Mesodermal cell (in vitro differentiated cells): ENCODE measurements at regions not wholly inside any gene's neighbourhood (a gene's known extent, or its start where the extent isn't known, plus 50 kb on each side); places are given as distances from the start of the nearest gene placed in this dataset.

Source experiments
- H3K27ac ChIP-seq: 2 replicates; pipeline ENCODE4 v1.7.0; 2013; ENCODE audit warnings: mild to moderate bottlenecking, low read depth, low read length, moderate library complexity; ENCODE audit not compliant: severe bottlenecking
- H3K36me3 ChIP-seq: 2 replicates; pipeline ENCODE4 v1.7.1; 2013; ENCODE audit warnings: mild to moderate bottlenecking, low read length, moderate library complexity; ENCODE audit not compliant: control insufficient read depth, insufficient read depth
- H3K4me1 ChIP-seq: one replicate; pipeline ENCODE4 v1.7.1; 2013; ENCODE audit warnings: mild to moderate bottlenecking, low read length; ENCODE audit not compliant: insufficient read depth, control insufficient read depth, poor library complexity, severe bottlenecking
- H3K4me3 ChIP-seq: 2 replicates; pipeline ENCODE4 v1.7.0; 2013; ENCODE audit warnings: low read length, control low read depth, mild to moderate bottlenecking; ENCODE audit not compliant: insufficient read depth, poor library complexity, severe bottlenecking; ENCODE audit errors: extremely low read depth
- H3K9me3 ChIP-seq: 2 replicates; pipeline ENCODE4 v1.7.1; 2013; ENCODE audit warnings: mild to moderate bottlenecking, low read length, moderate library complexity; ENCODE audit not compliant: control insufficient read depth
- WGBS, 2 experiments: methylation state at CpG; one replicate each; pipeline ENCODE4 v1.1.5; 2013; ENCODE audit warnings: missing lambda C conversion rate in 2 of 2; ENCODE audit not compliant: insufficient coverage in 2 of 2; 5-methylcytosine and 5-hydroxymethylcytosine counted together

DNA sequence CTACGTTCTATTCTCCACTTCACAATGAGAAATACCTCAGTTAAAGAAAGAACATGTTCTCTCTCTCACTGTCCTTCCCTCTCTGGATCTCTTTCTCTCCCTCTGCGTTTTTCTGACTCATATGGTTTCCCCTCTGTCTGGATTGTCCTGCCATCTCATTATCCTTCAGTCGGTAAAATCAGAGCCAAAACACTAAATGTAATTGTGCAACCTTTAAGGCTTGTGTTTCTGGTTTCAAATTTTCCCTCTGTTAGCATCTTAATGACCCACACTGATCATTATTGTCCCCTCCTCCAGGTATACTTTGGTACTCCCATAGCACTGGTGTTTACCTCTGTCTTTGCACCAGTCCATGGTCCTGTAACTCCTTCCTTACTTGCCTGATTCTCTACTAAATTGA is 509.4 kb upstream of the C9orf72 start:
- no peaks in the 10 kb centered on the region for H3K4me1 ChIP-seq
- no peaks in the 10 kb centered on the region for H3K36me3 ChIP-seq
- H3K4me3 ChIP-seq = no peak overlapping the region
- no peaks in the 10 kb centered on the region for H3K9me3 ChIP-seq
- H3K27ac ChIP-seq = no peak overlapping the region
- 87 to 90% methylated on average over 2 of the region's 3 CpGs for WGBS, 2 experiments

GRCh38 chr9:28086881-28087280 is 513.6 kb upstream of the C9orf72 start:
- no peak overlapping the region for H3K27ac ChIP-seq
- no peaks in the 10 kb centered on the region for H3K36me3 ChIP-seq
- H3K9me3 ChIP-seq = no peaks in the 10 kb centered on the region
- no peaks in the 10 kb centered on the region for H3K4me1 ChIP-seq
- H3K4me3 ChIP-seq = no peak overlapping the region

- H3K9me3 ChIP-seq = no peaks in the 10 kb centered on the region
- H3K36me3 ChIP-seq = no peaks in the 10 kb centered on the region
- H3K27ac ChIP-seq = no peak overlapping the region
- WGBS, 2 experiments = 85 to 88% methylated on average over 4 to 5 of the region's 10 CpGs
- no peak overlapping the region for H3K4me3 ChIP-seq
- no peaks in the 10 kb centered on the region for H3K4me1 ChIP-seq
Observed at GRCh38 chr9:28092981-28093936, 520.0 kb upstream of the C9orf72 start.

- no peaks in the 10 kb centered on the region for H3K36me3 ChIP-seq
- H3K4me1 ChIP-seq = no peaks in the 10 kb centered on the region
- no peak overlapping the region for H3K27ac ChIP-seq
- no CpG with 5 or more reads among the region's 3 CpGs for WGBS, 2 experiments
- H3K4me3 ChIP-seq = no peak overlapping the region
- no peaks in the 10 kb centered on the region for H3K9me3 ChIP-seq
Observed at GRCh38 chr9:28101509-28101908, 528.2 kb upstream of the C9orf72 start.

- no peak overlapping the region for H3K27ac ChIP-seq
- WGBS, 2 experiments = no CpG with 5 or more reads among the region's 2 CpGs
- H3K4me3 ChIP-seq = no peak overlapping the region
- no peaks in the 10 kb centered on the region for H3K4me1 ChIP-seq
- no peaks in the 10 kb centered on the region for H3K36me3 ChIP-seq
- H3K9me3 ChIP-seq = no peaks in the 10 kb centered on the region
Observed at GRCh38 chr9:28105001-28105400, 531.7 kb upstream of the C9orf72 start.

- Histone ChIP-seq H3K9me3 (no peaks in the 10 kb centered on the region), H3K36me3 (no peaks in the 10 kb centered on the region), H3K4me3 (no peak overlapping the region), H3K4me1 (no peaks in the 10 kb centered on the region), H3K27ac (no peak overlapping the region)
- WGBS, 2 experiments = no CpG with 5 or more reads among the region's 3 CpGs
Observed at GRCh38 chr9:28120184-28120583, 546.9 kb upstream of the C9orf72 start.

DNA sequence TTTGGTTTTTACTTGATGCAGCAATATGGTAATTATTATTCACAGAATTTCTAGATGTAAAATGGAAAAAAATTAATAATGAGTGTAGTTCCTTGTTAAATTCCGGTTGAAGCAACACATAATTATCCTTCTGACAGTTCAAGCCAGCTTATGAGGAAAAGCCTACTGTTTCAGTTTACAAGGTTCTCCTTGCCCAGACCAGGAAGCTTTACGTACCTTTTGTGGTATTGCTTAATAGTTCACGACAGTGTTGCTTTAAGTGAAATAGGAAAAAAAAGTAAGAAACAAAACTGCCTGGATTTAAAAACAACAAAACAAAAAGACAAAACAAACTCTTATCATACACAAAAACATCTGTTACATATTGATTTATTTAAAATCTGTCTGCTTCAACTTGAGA is 547.3 kb upstream of the C9orf72 start:
- H3K4me3 ChIP-seq = no peak overlapping the region
- H3K4me1 ChIP-seq = no peaks in the 10 kb centered on the region
- no CpG with 5 or more reads among the region's 3 CpGs for WGBS, 2 experiments
- H3K27ac ChIP-seq = no peak overlapping the region
- H3K9me3 ChIP-seq = no peaks in the 10 kb centered on the region
- no peaks in the 10 kb centered on the region for H3K36me3 ChIP-seq

GRCh38 chr9:28121366-28121765 is 548.1 kb upstream of the C9orf72 start:
- H3K4me3 ChIP-seq = no peak overlapping the region
- no peaks in the 10 kb centered on the region for H3K4me1 ChIP-seq
- no peaks in the 10 kb centered on the region for H3K9me3 ChIP-seq
- WGBS, 2 experiments = no CpG with 5 or more reads among the region's 3 CpGs
- no peak overlapping the region for H3K27ac ChIP-seq
- H3K36me3 ChIP-seq = no peaks in the 10 kb centered on the region

- Histone ChIP-seq H3K36me3 (no peaks in the 10 kb centered on the region), H3K27ac (no peak overlapping the region), H3K4me1 (no peaks in the 10 kb centered on the region), H3K9me3 (no peaks in the 10 kb centered on the region), H3K4me3 (no peak overlapping the region)
Observed at GRCh38 chr9:28124917-28125316, 551.6 kb upstream of the C9orf72 start.

GRCh38 chr9:28127101-28127500 is 553.8 kb upstream of the C9orf72 start:
- WGBS, 2 experiments = 89% methylated on average over 2 of the region's 3 CpGs; no CpG with 5 or more reads in 1 of the 2 experiments
- H3K27ac ChIP-seq = no peak overlapping the region
- no peaks in the 10 kb centered on the region for H3K36me3 ChIP-seq
- H3K4me3 ChIP-seq = no peak overlapping the region
- no peaks in the 10 kb centered on the region for H3K4me1 ChIP-seq
- H3K9me3 ChIP-seq = no peaks in the 10 kb centered on the region

DNA sequence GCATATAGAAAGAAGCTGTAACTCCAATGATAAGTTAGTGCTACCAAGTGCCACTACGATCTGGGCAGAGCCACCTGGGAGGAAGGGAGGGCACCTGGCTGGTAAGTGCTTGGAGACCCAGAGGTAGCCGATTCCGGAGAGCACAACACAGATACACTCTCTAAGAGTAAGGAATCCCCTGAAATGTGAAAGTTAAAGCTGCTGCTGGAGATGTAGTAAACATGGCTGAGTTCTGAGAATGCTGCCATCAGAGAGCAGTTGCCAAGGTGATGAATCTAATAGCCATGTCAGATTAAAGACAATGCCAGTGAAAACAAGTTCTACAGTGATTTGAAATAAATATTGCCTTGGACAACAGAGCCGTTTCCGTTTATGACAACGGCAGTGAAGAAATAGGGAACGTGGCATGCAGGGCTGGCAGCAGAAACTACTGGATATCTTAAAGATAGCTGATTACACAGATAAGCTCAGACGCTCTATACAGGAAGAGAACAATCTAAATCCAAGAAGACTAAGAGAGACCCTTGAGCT is 561.2 kb upstream of the C9orf72 start:
- Histone ChIP-seq H3K9me3 (no peaks in the 10 kb centered on the region), H3K27ac (no peak overlapping the region), H3K4me1 (peaks cover 16% of the 10 kb centered on the region), H3K36me3 (no peaks in the 10 kb centered on the region), H3K4me3 (no peak overlapping the region)
- WGBS, 2 experiments = 86 to 96% methylated on average over 5 of the region's 8 CpGs
